ENCODE measurements at regions not wholly inside any gene's neighbourhood (a gene's known extent, or its start where the extent isn't known, plus 50 kb on each side); places are given as distances from the start of the nearest gene placed in this dataset.

GRCh38 chr6:84920021-84920420, 155.6 kb upstream of the TBX18 start:
- no peaks in the 10 kb centered on the region for H3K9me3 ChIP-seq (ENCODE audit: control extremely low read depth in 1 of 3, control insufficient read depth in 2 of 3, insufficient read depth in 1 of 3, low read length in 2 of 3)
- H3K9me3 Mint-ChIP-seq (ENCODE audit: insufficient read depth) = no peaks in the 10 kb centered on the region
- H3K4me2 ChIP-seq (replicated peaks; ENCODE audit: low read depth, low read length, poor library complexity, severe bottlenecking) = no peak overlapping the region
- no peaks in the 10 kb centered on the region for H4K20me1 ChIP-seq (ENCODE audit: control insufficient read depth, insufficient read depth, low read length, poor library complexity, severe bottlenecking)
- POLR2A ChIA-PET = no interaction called here
- H3K4me1 ChIP-seq (ENCODE audit: control insufficient read depth in 2 of 2, insufficient read depth in 2 of 2, low read length in 2 of 2) = no peaks in the 10 kb centered on the region
- ATAC-seq (ENCODE audit: low read depth) (no peak), DNase-seq (no peak)
- H3K27me3 ChIP-seq (replicated peaks in 1 of 4; ENCODE audit: control extremely low read depth in 1 of 4, control insufficient read depth in 3 of 4, insufficient read depth in 4 of 4, low read length in 3 of 4) = no peaks in the 10 kb centered on the region
- H3K4me3 ChIP-seq (ENCODE audit: control extremely low read depth in 1 of 5, extremely low read depth in 1 of 5, insufficient read depth in 1 of 5, low read depth in 2 of 5, low read length in 4 of 5) = no peak overlapping the region
- H3K79me2 ChIP-seq (ENCODE audit: control insufficient read depth, insufficient read depth, low read length) = no peaks in the 10 kb centered on the region
- TF ChIP-seq EZH2 (IDR thresholded peaks at IDR 0.05; ENCODE audit: borderline replicate concordance, insufficient read depth, low read depth, low read length, poor library complexity, severe bottlenecking) (no peak), CTCF (IDR thresholded peaks at IDR 0.05) (no peak)
- no peak overlapping the region for H2AFZ ChIP-seq (ENCODE audit: insufficient read depth, low read depth, low read length, poor library complexity, severe bottlenecking)
- H3K9ac ChIP-seq (ENCODE audit: low read length) = no peak overlapping the region
- no peaks in the 10 kb centered on the region for H3K27me3 Mint-ChIP-seq
- CTCF ChIA-PET = no interaction called here
- no peaks in the 10 kb centered on the region for H3K4me1 Mint-ChIP-seq
- no peaks in the 10 kb centered on the region for H3K36me3 ChIP-seq (replicated peaks in 1 of 2; ENCODE audit: control extremely low read depth in 1 of 2, control insufficient read depth in 1 of 2, extremely low read depth in 1 of 2, insufficient read depth in 2 of 2, low read length in 1 of 2)
- H3K27ac Mint-ChIP-seq = no peak overlapping the region
- no peak overlapping the region for H3K4me3 Mint-ChIP-seq
- intact Hi-C loops (cut with micrococcal nuclease) = no loop called here
- H3K27ac ChIP-seq (ENCODE audit: low read length in 2 of 2) = no peak overlapping the region
- no CpG with 5 or more reads among the region's 1 CpG for WGBS (ENCODE audit: insufficient coverage)

DNA sequence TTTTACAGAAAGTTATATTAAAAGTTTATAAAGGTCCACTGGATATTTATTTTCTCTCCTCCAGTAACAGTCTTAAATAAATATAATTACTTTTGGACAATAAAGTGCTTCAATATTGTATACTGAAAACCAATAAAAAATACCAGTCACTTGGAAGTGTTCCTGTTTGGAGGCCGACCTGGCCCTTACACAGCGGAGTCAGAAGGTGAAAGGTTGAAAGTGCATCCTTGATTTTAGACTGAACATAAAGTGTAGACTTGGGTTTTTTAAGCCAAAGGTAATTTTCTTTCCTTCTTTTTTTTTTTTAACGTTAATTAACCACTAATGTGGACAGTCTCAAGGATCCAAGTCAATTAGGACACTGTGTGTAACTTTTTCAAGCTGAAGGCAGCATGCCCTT, 152.3 kb upstream of the TBX18 start:
- Mint-ChIP-seq H3K4me1 (no peaks in the 10 kb centered on the region), H3K27me3 (no peaks in the 10 kb centered on the region), H3K4me3 (no peak overlapping the region), H3K9me3 (ENCODE audit: insufficient read depth) (no peaks in the 10 kb centered on the region), H3K27ac (no peak overlapping the region)
- Histone ChIP-seq H3K9me3 (ENCODE audit: control extremely low read depth in 1 of 3, control insufficient read depth in 2 of 3, insufficient read depth in 1 of 3, low read length in 2 of 3) (peaks cover 0 to 4% (median 0%) of the 10 kb centered on the region in 3 donors), H3K36me3 (replicated peaks in 1 of 2; ENCODE audit: control extremely low read depth in 1 of 2, control insufficient read depth in 1 of 2, extremely low read depth in 1 of 2, insufficient read depth in 2 of 2, low read length in 1 of 2) (no peaks in the 10 kb centered on the region), H3K4me2 (replicated peaks; ENCODE audit: low read depth, low read length, poor library complexity, severe bottlenecking) (no peak overlapping the region), H4K20me1 (ENCODE audit: control insufficient read depth, insufficient read depth, low read length, poor library complexity, severe bottlenecking) (no peaks in the 10 kb centered on the region), H3K4me3 (ENCODE audit: control extremely low read depth in 1 of 5, extremely low read depth in 1 of 5, insufficient read depth in 1 of 5, low read depth in 2 of 5, low read length in 4 of 5) (no peak overlapping the region), H3K27ac (ENCODE audit: low read length in 2 of 2) (no peak overlapping the region), H3K27me3 (replicated peaks in 1 of 4; ENCODE audit: control extremely low read depth in 1 of 4, control insufficient read depth in 3 of 4, insufficient read depth in 4 of 4, low read length in 3 of 4) (no peaks in the 10 kb centered on the region), H3K4me1 (ENCODE audit: control insufficient read depth in 2 of 2, insufficient read depth in 2 of 2, low read length in 2 of 2) (no peaks in the 10 kb centered on the region), H3K9ac (ENCODE audit: low read length) (no peak overlapping the region), H3K79me2 (ENCODE audit: control insufficient read depth, insufficient read depth, low read length) (no peaks in the 10 kb centered on the region), H2AFZ (ENCODE audit: insufficient read depth, low read depth, low read length, poor library complexity, severe bottlenecking) (no peak overlapping the region)
- CTCF ChIA-PET = no interaction called here
- intact Hi-C loops (cut with micrococcal nuclease) = no loop called here
- no peak for TF ChIP-seq CTCF (IDR thresholded peaks at IDR 0.05)
- TF ChIP-seq EZH2 (IDR thresholded peaks at IDR 0.05; ENCODE audit: borderline replicate concordance, insufficient read depth, low read depth, low read length, poor library complexity, severe bottlenecking) = no peak
- ATAC-seq (ENCODE audit: low read depth) (no peak), DNase-seq (no peak)
- WGBS (ENCODE audit: insufficient coverage) = no CpG with 5 or more reads among the region's 3 CpGs
- POLR2A ChIA-PET = no interaction called here

All from B cell (primary cell).